HCT116 (cell line): ENCODE measurements at regions not wholly inside any gene's neighbourhood (a gene's known extent, or its start where the extent isn't known, plus 50 kb on each side); places are given as distances from the start of the nearest gene placed in this dataset.

Experiments used
- CEBPB ChIP-seq: IDR thresholded peaks from 2 replicates; pipeline ENCODE4 v1.6.1; 2012; ENCODE audit warnings: low read depth
- CTCF ChIP-seq, 3 experiments: fragments of 200-600 bp in 1 of 3; sonication (generic) in 1 of 3; IDR thresholded peaks in 2 of 3; conservative IDR thresholded peaks in 1 of 3; 2 replicates each; pipeline ENCODE4 v1.5.1; 2012 to 2017; ENCODE audit warnings: low read depth in 2 of 3, low read length in 2 of 3, antibody characterized with exemption in 1 of 3, borderline replicate concordance in 1 of 3, control low read depth in 1 of 3, mild to moderate bottlenecking in 1 of 3, mixed read lengths in 1 of 3, mixed run types in 1 of 3, moderate library complexity in 1 of 3; ENCODE audit not compliant: insufficient read depth in 1 of 3
- ELF1 ChIP-seq: IDR thresholded peaks from 2 replicates; pipeline ENCODE4 v1.6.1; 2012; ENCODE audit warnings: low read depth, borderline replicate concordance
- EZH2phosphoT487 ChIP-seq: fragments of 200-600 bp; IDR thresholded peaks from 2 replicates; pipeline ENCODE4 v1.6.1; 2018; ENCODE audit warnings: antibody characterized with exemption, borderline replicate concordance
- MAX ChIP-seq: IDR thresholded peaks from 2 replicates; pipeline ENCODE4 v1.6.1; 2012
- POLR2A ChIP-seq: IDR thresholded peaks from 2 replicates; pipeline ENCODE4 v1.7.0; 2011; ENCODE audit warnings: borderline replicate concordance; ENCODE audit not compliant: insufficient read depth, insufficient read length; ENCODE audit errors: extremely low read depth
- POLR2AphosphoS5 ChIP-seq: IDR thresholded peaks from 2 replicates; pipeline ENCODE4 v1.6.1; 2011; ENCODE audit warnings: mild to moderate bottlenecking, low read depth, low read length, moderate library complexity
- RAD21 ChIP-seq: IDR thresholded peaks from 2 replicates; pipeline ENCODE4 v1.6.1; 2012; ENCODE audit warnings: low read depth, mild to moderate bottlenecking
- ZBTB33 ChIP-seq: IDR thresholded peaks from 2 replicates; pipeline ENCODE4 v1.6.1; 2011; ENCODE audit warnings: mild to moderate bottlenecking, low read length, moderate library complexity; ENCODE audit not compliant: insufficient replicate concordance; ENCODE audit errors: extremely low read depth

GRCh38 chr15:97874139-97874538, 86.4 kb upstream of the ARRDC4 start:
- no peak for TF ChIP-seq MAX
- TF ChIP-seq CTCF (IDR thresholded peaks at IDR 0.05 in 2 of 3, conservative IDR thresholded peaks at IDR 0.05 in 1 of 3; ENCODE audit: borderline replicate concordance in 1 of 3, insufficient read depth in 1 of 3, low read depth in 2 of 3, low read length in 2 of 3) = no peak
- no peak for TF ChIP-seq ZBTB33
- TF ChIP-seq EZH2phosphoT487 = no peak
- no peak for TF ChIP-seq ELF1
- no peak for TF ChIP-seq CEBPB
- TF ChIP-seq RAD21 = no peak
- no peak for TF ChIP-seq POLR2A
- no peak for TF ChIP-seq POLR2AphosphoS5
